NCI-H1105 (cell line): ENCODE measurements at regions not wholly inside any gene's neighbourhood (a gene's known extent, or its start where the extent isn't known, plus 50 kb on each side); places are given as distances from the start of the nearest gene placed in this dataset.

Experiments used
- DNase-seq: peaks from one replicate; lab custom pipeline; 2025; lab: John Stamatoyannopoulos, UW

DNA sequence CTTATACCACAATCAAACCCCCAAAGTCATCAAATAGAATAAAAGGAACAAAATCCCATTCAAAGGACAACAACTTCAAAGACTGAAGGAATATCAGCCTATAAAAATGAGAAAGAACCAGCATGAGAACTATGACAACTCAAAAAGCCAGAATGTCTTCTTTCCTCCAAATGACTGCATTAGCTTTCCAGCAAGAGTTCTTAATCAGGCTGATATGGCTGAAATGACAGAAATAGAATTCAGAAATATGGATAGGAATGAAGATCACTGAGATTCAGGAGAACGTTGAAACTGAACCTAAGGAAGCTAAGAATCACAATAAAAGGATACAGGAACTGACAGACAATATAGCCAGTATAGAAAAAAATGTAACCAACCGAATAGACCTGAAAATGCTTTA, 109.5 kb downstream of the SINHCAF start:
- DNase-seq, result no peak

DNA sequence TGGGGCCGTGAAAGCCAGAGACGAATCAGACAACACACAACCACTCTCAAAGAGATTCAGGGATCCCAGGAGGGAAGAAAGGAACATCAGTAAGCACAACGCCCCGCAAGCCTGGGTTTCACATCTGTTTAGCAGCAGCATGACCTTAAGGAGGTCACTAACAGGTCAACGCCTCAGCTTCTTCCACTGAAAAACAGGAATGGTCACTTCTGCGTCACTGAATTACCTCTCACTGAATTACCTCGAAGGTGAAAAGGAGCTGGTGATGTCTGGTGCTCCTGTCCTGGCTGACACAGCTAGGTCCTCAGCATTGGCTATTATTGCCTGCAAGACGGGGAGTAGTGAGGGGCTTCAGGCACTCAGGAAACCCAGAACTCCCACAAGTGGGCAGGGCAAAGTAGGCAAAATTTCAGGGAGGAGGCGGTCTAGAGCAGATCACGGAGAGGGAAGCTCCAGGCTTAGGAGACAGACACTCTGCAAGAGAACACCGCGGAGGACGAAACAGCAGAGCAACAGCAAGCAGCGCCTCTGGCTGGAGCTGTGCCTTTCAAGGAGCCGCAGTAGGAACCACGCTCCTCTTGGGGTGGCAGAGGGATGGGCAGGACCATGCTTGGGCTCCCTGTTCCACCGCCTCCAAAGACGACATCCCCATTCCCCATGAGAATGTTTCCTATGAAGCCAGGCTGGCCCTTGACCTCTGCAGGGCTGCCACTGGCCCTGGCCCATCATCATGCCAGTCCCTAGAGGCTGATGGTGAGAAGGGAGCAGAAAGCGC, 108.4 kb downstream of the SINHCAF start:
- no peak for DNase-seq

DNA sequence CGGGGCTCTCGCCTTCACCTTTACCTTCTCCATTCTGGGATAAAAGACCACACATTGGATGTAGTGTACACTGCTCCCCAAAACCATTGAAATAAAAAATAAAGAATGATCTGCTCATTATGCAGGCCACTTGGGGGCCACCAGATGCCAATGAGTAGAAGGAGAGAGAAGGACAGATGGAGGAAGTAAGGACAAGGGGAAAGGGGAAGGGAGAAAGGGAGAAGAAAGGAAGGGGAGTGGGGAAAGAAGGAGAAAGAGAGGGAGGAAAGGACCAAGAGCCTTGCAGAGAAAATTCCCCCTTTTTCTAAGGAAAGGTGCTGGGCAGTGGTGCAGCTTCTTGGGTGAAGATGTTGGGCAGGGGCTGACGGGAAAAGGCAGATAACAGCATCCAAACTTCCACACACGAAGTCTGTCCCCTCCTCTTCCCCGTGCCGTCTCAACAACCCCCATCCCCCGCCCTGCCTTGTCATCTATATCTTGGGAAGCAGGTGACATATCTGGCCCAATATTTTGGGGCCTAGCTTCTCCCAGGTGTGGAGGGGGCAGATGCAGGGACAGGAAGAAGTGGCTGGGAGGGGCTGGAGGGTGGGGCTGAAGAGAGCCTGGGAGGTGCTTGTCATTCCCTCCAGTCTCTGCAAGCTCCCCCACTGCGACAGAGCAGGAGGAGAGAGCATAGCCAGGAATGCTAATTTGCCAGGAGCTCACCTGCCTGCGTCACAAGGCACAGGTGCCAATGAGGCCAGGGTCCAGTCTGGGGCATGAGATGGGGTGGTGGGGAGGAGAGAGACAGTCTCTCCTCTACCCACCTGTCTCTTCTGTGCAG, 107.5 kb downstream of the SINHCAF start:
- DNase-seq, result no peak

DNA sequence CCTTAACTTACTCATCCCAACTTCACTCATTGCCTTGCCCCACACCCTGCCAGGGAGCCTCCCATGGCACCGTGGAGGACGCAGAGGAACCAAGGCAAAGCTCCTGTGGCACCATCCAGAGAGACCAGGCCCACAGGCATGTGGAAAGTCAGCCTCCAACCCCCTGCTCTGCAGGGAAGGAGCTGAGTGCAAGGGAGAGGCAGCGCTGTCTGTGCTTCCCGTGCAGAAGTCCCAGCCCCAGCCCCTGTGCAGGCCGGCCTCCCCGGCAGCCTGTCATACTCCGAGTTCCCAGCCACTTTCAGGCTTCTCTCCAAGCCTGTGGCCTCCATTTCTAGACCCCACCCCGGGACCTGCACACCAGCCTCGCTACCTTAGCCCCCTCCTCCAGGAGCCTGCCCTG, 106.4 kb downstream of the SINHCAF start:
- DNase-seq, result no peak

DNA sequence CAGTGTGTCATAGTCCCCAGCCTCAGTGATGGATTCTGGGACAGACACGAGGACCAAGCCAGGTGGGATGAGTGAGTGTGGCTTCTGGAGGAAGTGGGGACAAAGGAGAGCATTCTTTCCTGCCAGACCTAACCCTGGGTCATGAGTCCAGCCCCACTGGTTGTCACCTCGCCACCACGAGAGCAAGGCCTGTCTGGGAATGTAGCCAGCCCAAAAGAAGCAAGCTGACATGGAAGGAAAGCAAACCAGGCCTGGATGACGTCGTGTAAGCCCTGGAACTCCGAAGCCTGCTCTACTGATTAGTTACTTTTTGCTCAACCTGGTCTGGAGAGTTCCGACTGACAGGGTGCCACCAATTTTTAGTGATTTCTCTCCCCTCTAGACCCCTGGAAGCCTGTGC, 105.9 kb downstream of the SINHCAF start:
- DNase-seq, result no peak

DNA sequence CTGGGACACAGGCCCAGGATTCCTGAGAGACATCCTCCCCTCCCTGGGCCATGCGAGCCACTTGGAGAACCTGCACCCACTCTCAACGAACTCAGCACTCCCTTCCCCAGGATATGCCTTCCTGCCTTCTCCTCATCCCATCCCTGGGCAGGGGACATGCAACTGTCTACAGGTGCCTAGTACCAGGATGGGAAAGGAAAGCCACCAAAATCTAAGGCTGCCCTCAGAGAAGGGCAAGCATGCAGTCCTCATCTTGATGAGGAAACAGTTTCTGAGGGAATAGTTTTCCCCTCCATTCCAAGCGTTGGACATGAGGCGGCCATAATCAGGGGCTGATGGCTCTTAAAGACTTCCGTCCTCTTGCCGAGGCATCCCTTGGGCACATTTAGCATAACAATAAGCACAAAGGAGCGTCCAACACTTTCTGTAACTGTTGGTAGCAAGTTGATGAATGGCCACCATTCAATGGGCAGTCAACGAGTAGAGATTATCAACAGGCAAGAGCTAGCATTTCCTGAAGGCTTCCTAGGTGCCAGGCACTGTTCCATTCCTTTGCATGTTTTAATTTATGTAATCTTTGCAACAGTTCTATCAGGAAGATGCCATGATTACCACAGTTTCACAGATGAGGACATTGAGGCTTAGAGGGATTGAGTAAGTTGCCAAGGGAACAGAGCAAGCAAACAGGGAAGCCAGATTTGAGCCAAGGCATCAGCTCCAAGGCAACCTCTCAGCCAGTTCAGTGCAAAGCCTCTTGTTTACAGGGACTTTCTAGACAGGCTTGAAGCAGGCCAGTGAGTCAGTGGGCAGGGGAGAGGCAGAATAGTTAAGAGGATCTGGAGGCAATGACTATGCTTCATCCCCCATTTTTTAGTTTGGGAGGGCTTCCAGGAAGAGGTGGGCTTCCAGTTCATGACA, 105.1 kb downstream of the SINHCAF start:
- DNase-seq, result no peak

DNA sequence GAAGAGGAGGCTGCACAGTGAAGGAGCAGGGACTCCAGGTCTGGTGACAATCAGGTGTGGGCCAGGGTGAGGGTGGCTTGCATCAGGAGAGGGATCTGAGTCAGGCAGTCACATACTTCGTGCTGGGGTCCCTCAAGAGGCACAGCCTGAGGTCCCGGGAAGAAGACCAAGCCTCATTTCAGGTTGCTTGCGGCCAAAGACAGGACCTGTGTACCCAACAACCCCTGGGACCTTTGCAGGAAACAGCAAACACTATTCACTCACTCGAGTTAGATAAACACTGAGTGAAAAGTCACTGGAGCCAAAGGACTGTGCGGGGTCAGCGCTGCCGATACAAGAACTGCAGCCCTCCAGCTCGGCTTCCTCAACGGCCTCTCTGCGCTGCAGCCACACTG, 104.4 kb downstream of the SINHCAF start:
- DNase-seq, result no peak

DNA sequence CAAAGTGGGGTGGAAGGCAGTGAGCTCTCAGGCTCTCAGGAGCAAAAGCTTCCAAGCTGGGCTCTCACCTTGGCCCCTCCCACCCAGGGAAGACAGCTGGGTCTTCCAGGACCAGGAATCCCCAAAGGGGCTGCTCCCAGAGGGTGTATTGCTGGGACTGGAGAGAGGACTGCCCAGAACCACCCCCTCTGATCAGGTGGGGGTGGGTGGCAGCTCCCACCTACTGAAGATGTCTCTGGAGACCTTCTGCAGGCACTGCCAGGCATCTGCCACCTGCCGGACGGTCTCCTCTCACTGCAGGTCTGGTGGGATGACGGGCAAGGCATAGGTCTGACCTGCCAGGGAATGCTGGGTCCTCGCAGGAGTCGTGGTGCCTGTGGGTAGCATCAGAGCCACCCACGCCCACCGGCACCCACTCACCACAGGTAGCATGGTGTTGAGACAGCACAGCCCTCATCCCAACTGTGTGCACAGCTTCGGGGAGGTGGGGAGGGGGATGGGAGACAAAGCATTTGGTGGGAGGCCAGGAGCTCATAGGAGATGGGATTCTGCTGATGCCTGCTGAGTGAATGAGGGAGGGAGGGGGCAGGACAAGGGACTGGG, 103.2 kb downstream of the SINHCAF start:
- DNase-seq, result no peak

DNA sequence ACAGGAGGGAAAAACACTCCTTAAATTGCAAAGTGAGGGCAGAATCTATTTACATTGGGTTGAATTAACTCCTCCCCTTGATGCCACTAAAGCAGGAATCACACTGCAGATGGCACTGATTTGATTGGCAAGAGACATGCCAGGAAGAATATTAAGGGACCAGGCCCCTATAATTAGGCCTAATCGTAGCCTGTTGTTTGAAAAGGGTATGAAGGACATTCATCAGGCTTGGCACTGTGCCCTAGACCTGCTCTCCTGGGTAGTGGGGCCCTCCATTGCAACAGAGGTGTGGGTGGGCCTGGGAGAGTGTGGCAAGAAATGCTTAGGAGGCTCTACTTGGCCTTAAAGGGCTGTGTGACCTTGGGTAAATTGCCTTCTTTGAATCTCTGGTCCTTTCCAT, 102.3 kb downstream of the SINHCAF start:
- peak; percentile 69 for DNase-seq

DNA sequence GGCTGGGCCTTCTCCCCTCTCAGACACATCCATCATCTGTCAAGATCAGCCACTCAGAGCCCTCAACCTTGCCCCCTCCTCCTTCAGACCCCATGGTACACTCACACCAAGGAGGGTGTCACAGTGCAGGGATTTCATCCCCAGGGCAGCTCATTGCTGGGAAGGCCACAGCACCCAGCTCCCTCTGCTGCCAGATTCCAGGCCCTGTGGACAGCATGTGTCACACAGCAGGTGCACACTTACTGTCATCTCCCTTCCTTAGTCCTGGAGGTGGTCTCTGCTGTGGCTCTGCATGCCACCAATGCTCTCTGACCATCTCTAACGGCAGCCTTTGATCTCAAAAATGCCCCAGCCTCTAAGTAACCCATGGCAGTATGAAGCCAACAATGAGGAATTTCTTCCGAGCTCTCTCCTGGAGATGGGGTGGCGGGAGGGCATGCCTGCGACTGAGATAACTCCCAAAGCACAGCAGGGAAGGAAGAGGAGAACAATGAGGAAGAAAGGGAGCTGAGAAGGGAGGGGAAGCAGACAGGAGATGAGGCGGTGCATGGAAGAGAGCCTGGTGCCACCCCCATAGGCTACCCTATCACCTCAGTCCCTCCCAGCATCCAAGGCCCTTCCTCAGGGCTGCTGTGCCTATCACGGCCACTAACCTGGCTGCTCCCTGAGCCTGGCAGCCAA, 101.0 kb downstream of the SINHCAF start:
- no peak for DNase-seq

DNA sequence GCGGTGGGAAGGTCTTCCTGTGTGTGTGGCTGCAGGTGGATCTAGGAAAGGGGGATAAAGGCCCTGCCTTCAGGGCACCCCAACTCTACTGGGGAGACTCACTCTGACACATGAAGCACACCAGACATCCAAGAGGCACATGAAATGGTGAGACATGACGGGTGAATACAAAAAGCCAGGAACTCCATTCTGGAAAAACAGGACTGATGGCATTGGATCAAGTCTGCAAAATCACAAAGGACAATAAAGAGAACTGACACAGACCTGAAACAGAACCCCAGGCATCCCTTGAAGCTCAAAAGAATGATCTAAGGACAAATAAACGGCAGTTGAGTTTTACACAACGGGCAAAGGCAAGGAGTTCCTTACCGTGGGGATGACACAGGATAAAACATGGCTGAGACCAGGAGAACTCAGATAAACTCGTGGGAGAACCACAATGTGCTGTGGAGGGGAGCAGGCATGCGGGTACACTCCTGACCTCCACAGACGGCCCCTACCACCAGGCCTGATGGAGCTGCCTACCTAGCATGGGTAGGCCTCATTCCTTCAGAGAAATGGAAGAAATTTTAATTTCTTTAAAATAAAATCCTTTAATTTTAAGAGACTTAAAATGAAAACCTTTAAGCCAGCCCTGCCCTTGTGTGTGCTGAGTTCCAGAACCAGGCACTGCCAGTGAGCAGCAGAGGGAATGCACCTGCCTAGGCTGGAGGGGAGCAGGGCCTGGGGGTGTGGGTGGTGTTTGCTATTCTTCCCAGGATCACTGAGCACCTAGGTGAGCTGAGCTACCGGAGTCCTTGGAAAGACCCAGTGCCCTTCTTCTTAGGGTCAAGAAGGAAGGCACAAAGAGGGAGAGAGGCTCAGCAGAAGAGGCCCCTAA, 100.1 kb downstream of the SINHCAF start:
- DNase-seq, result no peak

DNA sequence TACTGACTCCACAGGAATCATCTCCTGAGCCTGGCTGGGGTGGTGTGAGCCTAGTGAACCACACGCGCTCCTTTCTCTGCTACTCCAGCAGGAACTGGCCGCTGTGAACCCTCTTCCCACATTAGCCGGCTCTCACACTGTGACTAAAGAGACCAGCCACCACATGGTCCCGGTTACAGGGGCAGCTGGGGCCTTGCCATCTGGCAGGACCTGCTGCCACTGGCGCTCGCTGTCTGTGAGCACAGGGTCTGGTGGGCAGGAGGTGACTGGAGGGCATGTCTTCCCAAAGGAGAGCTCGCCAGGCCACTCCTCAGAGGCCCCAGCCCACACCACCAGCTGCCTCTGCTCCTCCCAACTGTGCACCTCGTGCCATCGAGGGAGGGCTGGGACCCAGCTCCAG, 99.3 kb downstream of the SINHCAF start:
- DNase-seq, result no peak

DNA sequence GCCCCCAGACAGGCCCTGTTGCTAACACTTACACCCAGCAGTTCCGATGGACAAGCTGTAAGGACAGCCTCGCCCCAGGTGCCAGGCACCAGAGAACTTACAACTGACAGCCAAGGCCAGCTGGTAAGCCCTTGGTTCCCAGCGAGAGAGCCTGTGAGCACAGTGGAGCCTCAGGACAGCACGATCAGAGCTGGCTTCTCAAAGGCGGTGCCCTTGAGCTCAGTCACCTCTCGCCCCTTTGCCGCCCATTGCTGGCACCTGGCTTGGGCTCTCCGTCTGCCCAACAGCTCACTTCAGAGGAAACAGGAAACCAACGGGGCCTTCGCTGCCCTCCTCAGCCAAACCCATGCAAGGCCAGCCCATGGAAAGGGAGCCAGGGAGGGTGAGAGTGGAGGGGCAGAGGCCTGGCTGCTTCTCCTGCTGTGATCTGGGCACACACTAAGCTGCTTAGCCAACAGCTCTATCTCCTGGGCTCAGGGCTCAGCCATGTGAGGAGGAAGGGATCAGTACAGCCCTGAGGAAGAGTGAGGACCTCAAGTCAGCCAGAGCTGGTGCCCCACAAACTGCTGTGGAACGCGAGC, 98.5 kb downstream of the SINHCAF start:
- DNase-seq, result no peak

DNA sequence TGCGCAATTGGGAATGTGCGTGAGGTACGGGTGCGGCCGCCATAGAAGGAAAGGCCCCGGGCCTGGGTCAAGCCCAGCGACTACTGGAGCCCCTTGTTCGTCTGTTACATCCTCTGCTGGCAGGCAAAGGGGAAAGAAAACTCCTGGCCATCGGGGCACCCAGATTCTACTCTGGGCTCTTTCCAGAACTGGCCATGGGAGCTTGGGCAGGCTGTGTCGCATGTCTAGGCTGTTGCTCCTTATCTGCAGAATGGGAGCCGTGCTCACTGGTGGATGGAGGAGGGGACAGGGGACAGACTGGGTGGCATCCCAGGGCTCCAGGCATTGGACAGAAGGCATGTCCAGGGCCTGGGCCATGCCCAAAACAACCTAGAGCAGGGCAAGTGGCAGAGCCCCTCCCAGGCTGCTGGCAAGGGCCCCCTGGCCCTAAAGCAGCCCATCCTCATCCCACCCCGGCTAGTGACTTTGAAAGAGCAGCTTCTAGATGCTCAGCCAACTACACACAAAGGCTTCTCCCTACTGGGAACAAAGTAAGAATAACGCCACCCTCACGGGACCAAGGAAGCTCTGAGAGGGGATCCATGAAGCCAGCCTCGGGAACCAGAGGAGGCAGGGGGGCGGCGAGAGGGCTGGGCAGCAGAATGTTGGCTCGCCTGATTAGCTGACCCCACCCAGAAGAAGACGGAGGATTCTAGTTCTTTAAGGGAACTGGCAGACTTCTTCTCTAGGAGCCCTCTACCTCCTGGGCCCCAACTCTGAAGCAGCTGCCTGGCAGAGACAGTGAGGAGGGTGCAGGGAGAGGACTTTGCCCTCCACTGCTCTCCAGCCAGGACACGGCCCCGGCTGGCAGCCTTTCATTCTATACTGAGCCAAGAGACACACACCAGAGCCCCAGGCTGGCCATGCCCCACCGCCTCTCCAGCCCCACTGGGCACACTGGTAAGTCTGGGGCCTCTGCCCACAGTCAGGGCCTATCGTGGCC, 96.8 kb downstream of the SINHCAF start:
- no peak for DNase-seq

DNA sequence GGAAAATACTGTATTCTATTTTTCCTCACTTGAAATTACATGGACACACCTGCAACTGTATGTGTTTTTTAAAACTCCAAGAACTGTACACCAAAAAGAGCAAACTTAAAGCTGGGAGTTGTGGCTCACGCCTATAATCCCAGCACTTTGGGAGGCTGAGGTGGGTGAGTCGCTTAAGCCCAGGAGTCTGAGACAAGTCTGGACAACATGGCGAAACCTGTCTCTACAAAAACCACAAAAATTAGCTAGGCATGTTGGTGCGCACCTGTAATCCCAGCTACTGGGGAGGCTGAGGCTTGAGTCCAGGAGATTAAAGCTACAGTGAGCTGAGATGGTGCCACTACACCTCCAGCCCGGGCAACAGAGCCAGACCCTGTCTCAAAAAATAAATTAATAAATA, 95.9 kb downstream of the SINHCAF start:
- no peak for DNase-seq
